IMR-90 (cell line): ENCODE measurements at regions not wholly inside any gene's neighbourhood (a gene's known extent, or its start where the extent isn't known, plus 50 kb on each side); places are given as distances from the start of the nearest gene placed in this dataset.

Experiments
- BHLHE40 ChIP-seq: fragments of 150-350 bp; IDR thresholded peaks from 2 replicates; pipeline ENCODE4 v1.6.1; 2016; ENCODE audit warnings: mild to moderate bottlenecking, low read depth, low read length
- CTCF ChIP-seq: conservative IDR thresholded peaks from 2 replicates; pipeline ENCODE4 v1.5.1; 2012; ENCODE audit warnings: mild to moderate bottlenecking, low read depth, low read length, improper control_type of control experiment
- ELK1 ChIP-seq: fragments of 150-350 bp; IDR thresholded peaks from 2 replicates; pipeline ENCODE4 v1.6.1; 2016; ENCODE audit warnings: low read depth, mild to moderate bottlenecking, low read length, moderate library complexity, borderline replicate concordance
- MAFK ChIP-seq: IDR thresholded peaks from 2 replicates; pipeline ENCODE4 v1.6.1; 2012; ENCODE audit warnings: low read depth, low read length, improper control_type of control experiment
- MXI1 ChIP-seq: IDR thresholded peaks from 2 replicates; pipeline ENCODE4 v1.6.1; 2012; ENCODE audit warnings: low read depth, mild to moderate bottlenecking, low read length, moderate library complexity, borderline replicate concordance
- POLR2A ChIP-seq: IDR thresholded peaks from 2 replicates; pipeline ENCODE4 v1.6.1; 2012; ENCODE audit warnings: mild to moderate bottlenecking, low read depth, low read length
- RCOR1 ChIP-seq: IDR thresholded peaks from 2 replicates; pipeline ENCODE4 v1.6.1; 2012; ENCODE audit warnings: mild to moderate bottlenecking, low read length, improper control_type of control experiment; ENCODE audit not compliant: insufficient replicate concordance
- RFX5 ChIP-seq: IDR thresholded peaks from 2 replicates; pipeline ENCODE4 v1.8.0; 2012; ENCODE audit warnings: low read depth, mild to moderate bottlenecking, low read length, moderate library complexity

GRCh38 chr7:33725111-33726025, 180.0 kb upstream of the BMPER start:
- TF ChIP-seq CTCF = no peak
- no peak for TF ChIP-seq POLR2A
- no peak for TF ChIP-seq RCOR1
- no peak for TF ChIP-seq MAFK
- no peak for TF ChIP-seq BHLHE40
- TF ChIP-seq RFX5 = no peak
- TF ChIP-seq MXI1 = no peak
- TF ChIP-seq ELK1 = no peak
